ENCODE measurements at regions not wholly inside any gene's neighbourhood (a gene's known extent, or its start where the extent isn't known, plus 50 kb on each side); places are given as distances from the start of the nearest gene placed in this dataset.

GRCh38 chr12:17038923-17039322 is 433.0 kb upstream of the LMO3 start:
- TF ChIP-seq GATA2 (IDR thresholded peaks at IDR 0.05; ENCODE audit: low read depth, low read length) (no peak), GATA3 (IDR thresholded peaks at IDR 0.05; ENCODE audit: low read depth, low read length) (no peak)
